ENCODE measurements at regions not wholly inside any gene's neighbourhood (a gene's known extent, or its start where the extent isn't known, plus 50 kb on each side); places are given as distances from the start of the nearest gene placed in this dataset.

- DNase-seq, result no peak
Measured at GRCh38 chr1:25103164-25103795, 129.0 kb downstream of the SYF2 start.

GRCh38 chr1:25100151-25100833 lies 132.0 kb downstream of the SYF2 start:
- DNase-seq, result no peak

GRCh38 chr1:25099343-25099951 lies 132.9 kb downstream of the SYF2 start:
- DNase-seq, result no peak

DNA sequence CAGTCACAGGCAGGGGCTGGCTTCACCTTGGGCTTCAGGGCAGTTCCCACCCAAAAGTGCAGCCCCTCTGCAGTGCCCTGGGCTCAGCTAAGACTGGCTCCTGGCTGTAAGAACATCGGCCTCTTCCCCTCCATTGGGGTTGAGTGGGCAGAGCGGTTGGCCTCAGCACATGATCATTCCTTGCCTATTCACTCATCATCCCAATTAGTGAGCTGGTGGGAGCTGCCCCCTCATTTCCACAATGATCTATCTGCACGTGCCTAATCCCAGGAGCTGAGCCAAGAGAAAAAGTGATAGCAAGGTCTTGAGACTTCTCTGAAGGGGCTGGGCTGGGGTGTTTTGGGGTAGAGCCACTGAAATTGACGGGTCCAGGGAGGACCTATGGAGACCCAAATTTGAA lies 133.6 kb downstream of the SYF2 start:
- no peak for DNase-seq

DNA sequence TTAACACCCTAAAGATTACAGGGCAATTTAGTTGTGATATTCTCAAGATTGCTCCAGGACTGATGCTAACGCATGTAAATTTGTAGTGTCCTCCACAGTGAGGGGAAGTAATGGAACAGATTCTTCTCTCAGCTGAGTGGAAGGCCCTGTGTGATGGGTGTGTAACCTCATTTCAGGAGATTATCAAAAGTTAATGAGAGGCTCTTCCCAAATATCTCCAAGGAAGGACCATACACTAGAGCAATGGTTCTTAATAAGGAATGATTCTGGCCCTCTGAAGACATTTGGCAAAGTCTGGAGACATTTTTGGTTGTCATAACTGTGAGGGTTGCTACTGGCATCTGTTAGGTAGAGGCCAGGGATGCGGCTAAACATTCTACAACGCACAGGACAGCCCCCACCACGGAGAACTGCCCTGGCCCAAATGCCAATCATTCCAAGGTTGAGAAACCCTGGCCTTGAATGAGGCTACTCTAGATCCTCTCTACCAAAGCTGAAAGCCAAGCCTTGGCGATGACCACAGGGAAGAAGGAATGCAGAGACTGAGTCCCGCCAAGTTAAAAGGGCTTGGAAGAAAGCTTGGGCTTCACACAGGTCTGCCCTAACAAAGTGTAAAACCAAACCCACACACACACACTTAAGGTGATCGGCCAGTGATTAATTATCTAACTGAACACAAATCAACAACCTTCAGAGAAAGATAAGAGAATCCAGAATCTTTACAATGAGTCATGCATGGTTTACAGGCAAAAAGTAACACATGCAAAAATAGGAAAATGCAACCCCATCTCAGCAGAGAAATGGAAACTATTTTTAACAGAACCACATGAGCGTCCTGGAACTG lies 135.8 kb downstream of the SYF2 start:
- no peak for DNase-seq

- DNase-seq, result no peak
Measured at GRCh38 chr1:25095635-25096200, 136.6 kb downstream of the SYF2 start.

DNA sequence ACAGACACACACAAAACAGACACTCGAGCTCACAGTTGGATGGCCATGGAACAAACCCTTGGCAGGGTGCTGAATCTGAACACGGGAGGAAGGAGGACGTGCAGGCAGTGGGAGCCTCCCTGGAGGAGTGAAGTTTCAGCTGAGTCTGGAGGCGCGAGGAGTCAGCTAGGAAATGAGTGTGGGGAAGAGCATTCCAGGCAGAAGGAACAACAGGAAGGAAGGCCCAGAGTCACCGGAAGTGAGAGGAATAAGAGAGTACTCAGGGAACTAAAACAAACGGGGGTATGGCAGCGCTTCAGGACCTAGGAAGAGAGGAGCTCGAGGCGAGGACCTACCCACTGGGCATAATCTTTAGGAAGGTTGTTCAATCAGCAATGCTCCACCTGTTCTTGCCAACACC lies 137.3 kb downstream of the SYF2 start:
- no peak for DNase-seq

DNA sequence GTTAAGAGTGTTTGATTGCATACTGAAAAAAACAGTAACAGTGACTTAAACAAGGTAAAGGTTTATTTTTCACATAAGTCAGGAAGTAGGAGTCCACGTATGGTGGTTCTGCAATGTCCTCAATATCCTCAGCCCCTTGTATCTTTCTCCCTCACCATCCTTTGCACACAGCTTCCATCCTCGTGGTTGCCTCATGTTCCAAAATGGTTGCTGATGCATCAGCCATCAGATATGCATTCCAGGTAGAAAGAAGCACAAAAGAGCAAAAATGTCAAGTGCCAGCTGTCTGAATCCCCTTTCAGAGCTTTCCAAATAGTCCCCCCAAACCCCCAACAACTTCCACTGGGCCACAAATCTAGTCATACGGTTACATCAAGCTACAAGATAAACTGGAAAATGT lies 138.1 kb downstream of the SYF2 start:
- no peak for DNase-seq

GRCh38 chr1:25091658-25092057 lies 140.6 kb downstream of the SYF2 start:
- no peak for DNase-seq

GRCh38 chr1:25090707-25091422 lies 141.4 kb downstream of the SYF2 start:
- DNase-seq, result no peak

DNA sequence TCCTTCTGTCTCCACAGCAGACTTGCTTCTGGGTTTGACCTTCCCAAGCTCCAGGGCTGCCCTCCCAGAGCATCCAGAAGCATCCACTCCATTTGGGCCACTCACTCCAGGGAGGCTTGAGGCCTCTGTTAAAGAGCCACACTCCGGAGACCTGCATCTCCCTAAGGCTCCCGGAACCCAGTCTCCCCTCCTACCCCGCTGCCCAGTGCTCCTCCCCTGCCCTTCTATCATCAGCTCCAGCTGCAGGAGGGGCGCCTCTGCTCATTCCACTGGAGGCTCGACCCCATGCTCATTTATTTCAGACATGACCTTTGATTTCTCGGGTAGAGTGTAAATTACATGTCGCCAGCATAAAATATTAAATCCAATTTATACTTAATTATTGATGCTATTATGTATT lies 142.5 kb downstream of the SYF2 start:
- DNase-seq, result no peak

- DNase-seq, result no peak
Measured at GRCh38 chr1:25088946-25089345, 143.4 kb downstream of the SYF2 start.

DNA sequence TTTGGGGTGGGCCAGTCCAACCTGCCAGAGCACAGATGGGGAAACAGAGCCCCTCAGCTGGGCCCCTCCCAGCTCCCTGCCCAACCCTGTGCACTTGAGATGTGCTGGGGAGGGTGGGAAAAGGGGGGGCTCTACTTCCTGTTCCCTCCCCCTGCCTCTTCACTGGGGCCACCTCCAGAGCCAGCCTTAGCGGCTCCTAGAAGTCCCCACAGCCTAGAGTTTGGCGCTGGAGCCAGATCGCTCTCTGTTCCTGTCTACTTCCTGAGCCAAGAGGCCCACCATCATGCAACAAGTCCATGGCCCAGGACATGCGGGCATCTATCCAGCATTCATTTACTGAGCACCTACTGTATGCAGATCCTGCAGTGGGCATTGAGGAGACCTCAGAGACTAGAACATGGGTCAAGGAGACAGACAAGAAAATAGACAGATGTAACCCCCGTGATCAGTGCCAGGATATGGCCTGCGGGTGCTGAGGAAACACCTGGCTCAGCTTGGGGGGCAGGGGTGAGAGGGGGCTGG lies 144.1 kb downstream of the SYF2 start:
- DNase-seq, result no peak

GRCh38 chr1:25086518-25087079 lies 145.7 kb downstream of the SYF2 start:
- no peak for DNase-seq

DNA sequence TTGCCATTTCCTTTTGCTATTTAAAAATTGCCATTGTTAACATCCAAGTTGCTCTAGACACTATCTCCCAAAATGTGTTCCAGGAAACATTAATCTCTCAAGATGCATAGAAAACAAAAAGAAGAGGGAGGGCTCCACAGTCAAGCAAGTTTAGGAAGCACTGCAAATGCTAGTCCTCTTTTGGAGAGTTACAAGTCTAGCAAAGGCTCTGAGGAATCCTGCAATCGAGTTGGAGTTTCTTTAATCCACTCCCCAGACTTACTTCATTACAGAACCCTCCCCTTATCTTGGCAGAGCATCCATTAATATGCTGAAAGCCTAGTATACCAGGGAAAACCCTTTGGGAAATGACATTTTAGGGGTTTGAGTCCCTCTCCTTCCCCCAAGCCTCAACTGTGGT lies 147.9 kb downstream of the SYF2 start:
- no peak for DNase-seq

DNA sequence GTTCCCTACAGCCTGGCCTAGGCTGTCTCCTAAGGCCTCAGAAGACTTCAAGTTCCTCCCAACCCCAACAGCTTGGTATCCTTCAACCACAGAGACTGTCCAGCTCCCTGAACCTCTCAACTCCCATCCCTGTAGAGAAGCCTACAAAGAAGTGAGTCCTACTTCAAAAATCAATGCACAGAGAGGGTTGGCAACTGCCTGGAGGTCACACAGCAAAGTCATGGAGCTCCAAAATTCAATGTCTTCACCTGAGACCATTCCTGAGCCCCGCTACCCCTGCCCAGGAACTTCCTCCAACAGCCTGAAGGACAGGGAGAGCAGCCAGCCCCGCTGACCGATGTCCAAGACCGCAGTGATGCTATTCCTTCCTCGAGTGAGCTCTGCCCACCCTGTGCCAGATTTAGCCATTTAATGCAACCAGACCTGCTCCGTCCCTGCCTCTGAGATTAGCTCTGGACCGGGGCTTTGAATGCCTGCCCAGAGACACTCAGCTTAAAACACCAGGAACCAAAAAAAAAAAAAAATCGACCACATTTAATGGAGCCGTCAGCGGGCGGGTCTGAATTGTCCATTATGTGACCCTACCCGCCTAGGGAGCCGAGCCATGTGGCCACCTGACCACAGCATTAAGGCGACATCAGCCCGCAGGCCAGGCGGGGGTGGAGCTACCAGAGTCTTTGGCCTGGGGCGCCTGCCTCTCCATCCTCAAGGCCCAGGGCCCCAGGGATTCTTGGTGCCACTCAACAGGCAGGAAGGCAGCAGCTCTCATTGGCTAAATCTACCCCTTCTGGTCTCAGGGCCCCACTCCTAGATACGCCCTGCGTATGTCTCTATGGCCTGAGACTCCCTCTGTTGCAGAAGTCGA lies 148.6 kb downstream of the SYF2 start:
- DNase-seq, result no peak

GRCh38 chr1:25082995-25083394 lies 149.3 kb downstream of the SYF2 start:
- no peak for DNase-seq

DNA sequence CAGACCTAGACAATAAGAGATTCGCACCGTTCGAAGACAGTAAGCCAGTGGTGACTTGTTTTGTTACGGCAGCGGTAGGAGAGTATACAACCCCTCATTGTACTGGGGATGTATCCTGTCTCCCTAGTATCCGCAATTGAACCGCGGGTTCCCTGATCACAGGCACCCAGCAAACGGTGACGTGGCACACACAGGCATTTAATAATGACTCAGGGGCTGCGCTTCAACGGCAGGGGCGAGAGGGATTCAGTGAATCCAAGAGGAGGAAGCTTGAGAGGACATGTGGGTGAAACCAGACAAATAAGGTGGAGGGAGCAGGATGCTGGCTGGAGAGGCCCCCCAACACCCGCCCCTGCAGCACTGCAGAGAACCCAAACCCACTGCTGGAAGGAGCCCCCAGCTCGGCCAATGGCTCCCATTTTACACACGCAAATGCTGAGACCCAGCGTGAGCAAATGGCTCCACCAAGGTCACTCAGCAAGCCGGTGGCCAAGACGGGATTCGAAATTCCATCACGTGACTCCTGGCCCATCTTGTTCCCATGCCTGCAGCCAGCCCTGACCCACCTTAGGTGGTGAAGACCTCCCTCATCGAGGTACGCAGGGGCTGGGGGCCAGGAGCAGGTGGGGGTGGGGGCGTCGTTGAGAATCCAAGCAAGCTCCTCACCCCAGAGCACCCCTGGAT lies 149.9 kb downstream of the SYF2 start:
- DNase-seq, result peak; percentile 20

- DNase-seq, result no peak
Measured at GRCh38 chr1:25081496-25081895, 150.8 kb downstream of the SYF2 start.

Measured in fibroblast of skin of right quadriceps (primary cell).